HG03565 (cell line): ENCODE measurements at regions not wholly inside any gene's neighbourhood (a gene's known extent, or its start where the extent isn't known, plus 50 kb on each side); places are given as distances from the start of the nearest gene placed in this dataset.

Source experiments
- ATAC-seq: cut with Tn5 transposase; IDR thresholded peaks from one replicate; pipeline ENCODE4 v1.9.1; 2021; ENCODE audit warnings: mild to moderate bottlenecking, moderate library complexity; ENCODE audit not compliant: unreplicated experiment

GRCh38 chr4:134024251-134024650, 177.3 kb downstream of the PABPC4L start:
- ATAC-seq = no peak

GRCh38 chr4:134019657-134020056, 181.9 kb downstream of the PABPC4L start:
- no peak for ATAC-seq

GRCh38 chr4:134018846-134019245, 182.7 kb downstream of the PABPC4L start:
- no peak for ATAC-seq

GRCh38 chr4:134001057-134001456, 200.5 kb downstream of the PABPC4L start:
- no peak for ATAC-seq

GRCh38 chr4:133997436-133997835, 204.2 kb downstream of the PABPC4L start:
- no peak for ATAC-seq

DNA sequence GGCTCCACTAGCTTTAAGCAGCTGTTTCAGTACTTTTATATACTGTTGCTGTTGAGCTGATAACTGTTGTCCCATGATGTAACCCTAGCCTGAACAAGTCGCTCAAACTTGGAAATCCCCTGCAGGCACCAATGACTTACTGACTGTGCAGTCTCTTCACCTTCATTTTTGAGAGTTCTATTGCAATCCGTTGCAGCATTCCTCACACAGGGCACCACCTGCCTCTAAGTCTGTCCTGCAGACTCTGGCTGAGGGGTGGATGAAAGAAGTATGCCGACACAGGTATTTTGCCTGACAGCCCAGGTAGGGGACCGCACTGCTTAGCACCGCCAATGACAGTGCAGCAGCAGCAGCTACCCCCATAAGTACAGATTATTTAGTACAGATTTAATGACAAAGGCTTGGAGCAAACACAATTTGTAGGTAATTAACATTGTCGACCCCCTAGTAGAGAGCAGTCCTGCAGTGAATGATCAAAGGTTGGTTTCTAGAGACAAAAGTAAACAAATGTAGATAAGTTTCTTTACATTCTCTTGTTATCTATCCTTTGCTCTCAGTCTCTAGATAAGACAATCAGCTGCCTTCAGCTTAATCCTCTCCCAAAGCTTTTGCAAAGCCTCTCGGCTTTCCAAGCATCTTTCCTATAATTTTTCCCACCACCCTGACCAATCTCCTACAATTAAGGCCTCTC, 205.0 kb downstream of the PABPC4L start:
- ATAC-seq = no peak

GRCh38 chr4:133995243-133995960, 206.2 kb downstream of the PABPC4L start:
- no peak for ATAC-seq

DNA sequence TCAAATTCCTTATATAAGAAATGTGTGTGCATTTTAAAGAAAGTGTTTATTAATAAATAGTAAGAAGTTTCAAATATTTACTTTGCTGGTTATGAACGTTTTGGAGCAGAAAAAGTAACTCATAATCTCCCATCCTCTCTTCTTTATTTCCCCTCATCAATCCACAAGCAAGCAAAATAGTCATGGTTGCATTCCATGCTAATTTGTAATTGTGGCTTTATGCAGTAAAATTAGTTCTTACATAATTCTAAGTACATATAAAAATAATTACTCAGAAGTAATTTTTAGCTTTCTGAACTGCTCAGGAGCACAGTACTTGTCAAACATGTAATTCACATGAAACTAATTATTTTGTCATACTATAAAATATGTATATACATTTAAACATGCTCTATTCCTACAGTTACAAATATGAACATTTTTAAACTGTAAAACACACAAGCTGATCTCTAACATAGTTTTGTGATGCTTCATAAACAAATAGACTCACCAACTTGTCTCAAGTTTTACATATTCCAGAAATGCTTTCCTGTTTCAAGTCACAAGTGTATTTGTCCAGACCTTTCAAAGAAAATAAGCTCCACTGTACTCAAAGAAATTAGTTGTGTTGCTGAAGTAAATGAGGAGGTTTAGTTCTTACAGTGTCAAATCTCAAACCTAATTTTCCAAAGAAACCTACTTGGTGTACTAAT, 218.9 kb downstream of the PABPC4L start:
- ATAC-seq = no peak

- ATAC-seq = no peak
Observed at GRCh38 chr4:133981327-133981726, 220.3 kb downstream of the PABPC4L start.

GRCh38 chr4:133972586-133972985, 229.0 kb downstream of the PABPC4L start:
- no peak for ATAC-seq

DNA sequence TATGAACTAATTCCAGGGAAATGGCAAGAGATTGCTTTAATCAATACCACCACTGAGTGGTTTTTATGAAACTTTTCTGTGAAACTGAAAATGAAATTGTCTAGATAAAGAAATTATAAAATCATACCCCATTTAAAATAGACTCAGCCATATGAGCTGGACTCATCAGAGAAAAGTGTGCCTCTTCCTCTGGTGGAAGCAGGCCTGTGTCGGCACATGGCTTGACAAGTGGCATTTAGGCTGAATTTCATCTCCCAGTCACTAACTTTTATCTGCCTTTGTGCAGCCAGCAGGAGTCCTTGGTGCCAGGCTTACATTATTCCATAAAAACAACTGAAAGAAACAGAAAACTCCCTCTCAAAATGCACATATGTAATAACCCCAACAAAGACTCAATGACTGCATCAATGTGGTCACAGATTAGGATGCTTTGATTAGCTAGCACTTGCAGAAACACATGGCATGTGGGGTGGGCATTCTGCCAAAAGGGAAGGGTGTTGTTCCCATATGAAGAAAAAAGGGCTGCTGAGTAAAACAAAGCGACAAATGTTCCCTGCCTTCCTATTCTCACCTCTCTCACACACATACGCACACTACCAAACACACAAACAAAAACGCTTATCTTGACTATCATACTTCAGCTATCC, 232.3 kb downstream of the PABPC4L start:
- ATAC-seq = no peak

GRCh38 chr4:133968174-133968573, 233.4 kb downstream of the PABPC4L start:
- no peak for ATAC-seq

GRCh38 chr4:133960975-133961374, 240.6 kb downstream of the PABPC4L start:
- no peak for ATAC-seq

GRCh38 chr4:133943081-133943480, 258.5 kb downstream of the PABPC4L start:
- no peak for ATAC-seq

DNA sequence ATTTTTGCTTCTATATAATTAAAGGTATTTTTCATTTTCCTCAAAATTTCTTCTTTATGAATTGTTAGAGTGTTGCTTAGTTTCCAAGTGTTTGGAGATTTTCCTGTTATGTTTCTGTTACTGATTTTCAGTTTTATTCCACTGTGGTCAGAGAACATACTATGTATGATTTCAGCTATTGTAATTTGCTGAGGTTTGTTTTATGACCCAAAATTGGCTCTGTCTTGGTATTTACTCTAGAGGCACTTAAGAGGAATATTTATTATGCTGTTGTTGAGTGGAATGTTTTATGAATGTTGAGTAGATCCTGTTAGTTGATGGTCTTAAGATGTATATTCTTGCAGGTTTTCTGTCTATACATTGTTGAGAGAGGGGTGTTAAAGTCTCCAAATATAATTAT, 263.5 kb downstream of the PABPC4L start:
- ATAC-seq = no peak

GRCh38 chr4:133929531-133930239, 271.9 kb downstream of the PABPC4L start:
- no peak for ATAC-seq

- ATAC-seq = no peak
Observed at GRCh38 chr4:133921280-133922195, 280.1 kb downstream of the PABPC4L start.

DNA sequence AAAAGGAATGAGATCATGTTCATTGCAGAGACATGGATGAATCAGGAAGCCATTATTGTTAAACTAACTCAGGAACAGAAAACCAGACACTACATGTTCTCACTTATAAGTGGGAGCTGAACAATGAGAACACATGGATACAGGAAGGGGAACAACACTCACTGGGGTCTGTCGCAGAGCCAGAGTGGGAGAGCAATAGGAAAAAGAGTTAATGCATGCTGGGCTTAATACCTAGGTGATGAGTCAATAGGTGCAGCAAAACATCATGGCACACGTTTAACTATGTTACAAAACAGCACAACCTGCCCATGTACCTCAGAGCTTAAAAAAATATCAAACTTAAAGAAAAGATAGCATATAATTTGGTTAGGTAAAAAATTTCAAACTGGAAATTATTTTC, 281.4 kb downstream of the PABPC4L start:
- ATAC-seq = no peak

DNA sequence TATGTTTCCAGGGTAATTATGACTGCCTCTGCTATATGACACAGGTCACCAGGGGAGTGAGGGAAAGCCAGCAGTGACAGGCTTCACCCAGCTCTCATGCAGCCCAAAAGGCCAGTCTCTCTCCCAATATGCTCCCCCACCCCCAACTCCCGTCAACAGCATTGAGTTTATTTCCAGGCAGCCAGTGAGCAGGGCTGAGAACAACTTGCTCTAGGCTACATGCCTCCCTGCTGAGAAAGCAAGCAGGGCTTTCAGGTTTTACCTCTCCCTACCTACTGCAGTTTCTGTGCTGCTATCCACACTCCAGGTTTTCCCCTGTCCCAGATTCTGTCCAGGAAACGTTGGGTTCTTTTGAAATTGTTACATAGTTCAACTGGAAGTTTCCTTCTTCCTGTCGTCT, 291.4 kb downstream of the PABPC4L start:
- ATAC-seq = no peak

DNA sequence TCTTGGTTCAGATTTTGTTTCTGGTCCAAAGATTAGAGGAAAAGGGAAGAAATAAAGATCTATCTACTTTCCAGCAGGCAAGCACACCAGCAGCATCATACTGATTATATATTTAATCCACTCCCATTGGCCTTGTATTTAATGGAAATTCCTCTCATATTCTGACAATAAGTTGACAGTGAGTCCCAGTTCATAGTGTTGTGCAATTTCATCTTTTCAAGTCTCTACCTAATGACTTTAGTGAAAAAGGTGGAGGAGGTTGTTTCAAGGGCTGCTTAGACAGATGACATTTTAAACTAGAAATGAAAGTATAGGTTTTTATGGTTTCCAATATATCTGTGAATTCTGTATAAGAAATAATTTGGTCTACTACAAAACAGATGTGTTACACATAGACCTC, 298.6 kb downstream of the PABPC4L start:
- ATAC-seq = no peak
